Fibroblast of villous mesenchyme (primary cell): ENCODE measurements at regions not wholly inside any gene's neighbourhood (a gene's known extent, or its start where the extent isn't known, plus 50 kb on each side); places are given as distances from the start of the nearest gene placed in this dataset.

Source experiments
- DNase-seq: peaks from one replicate; pipeline ENCODE4 v3.0.0-alpha.2; 2010; ENCODE audit warnings: low read depth
- H3K4me3 ChIP-seq: 2 replicates; pipeline ENCODE4 v1.5.1; 2011; ENCODE audit warnings: low read depth, mild to moderate bottlenecking, low read length
- TF ChIP-seq, protein P1 (sequence below): IDR thresholded peaks from 2 replicates; pipeline ENCODE4 v1.5.1; 2012; ENCODE audit warnings: low read depth, mild to moderate bottlenecking, low read length; ENCODE audit not compliant: insufficient read depth

DNA sequence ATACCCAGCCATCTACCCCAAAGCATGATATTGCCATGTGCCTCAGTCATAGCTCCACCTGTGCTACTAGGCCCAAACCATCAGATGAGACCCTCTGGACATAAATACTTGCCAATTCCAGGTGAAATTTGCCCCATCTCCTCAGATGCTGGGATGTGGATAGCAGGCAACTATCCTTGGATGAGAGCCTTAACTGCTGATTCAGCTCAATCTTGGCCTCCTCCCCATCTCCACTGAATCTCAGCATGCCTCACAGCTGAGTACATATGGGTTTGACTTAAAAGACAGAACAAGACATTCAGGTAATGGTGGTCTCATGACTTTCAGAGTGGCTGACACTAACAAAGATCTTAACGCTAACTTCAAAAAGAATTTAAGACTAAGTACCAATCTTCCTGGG lies 50.8 kb upstream of the KLHL13 start:
- no peak overlapping the region for H3K4me3 ChIP-seq
- no peak for DNase-seq
- TF ChIP-seq, protein P1, sequence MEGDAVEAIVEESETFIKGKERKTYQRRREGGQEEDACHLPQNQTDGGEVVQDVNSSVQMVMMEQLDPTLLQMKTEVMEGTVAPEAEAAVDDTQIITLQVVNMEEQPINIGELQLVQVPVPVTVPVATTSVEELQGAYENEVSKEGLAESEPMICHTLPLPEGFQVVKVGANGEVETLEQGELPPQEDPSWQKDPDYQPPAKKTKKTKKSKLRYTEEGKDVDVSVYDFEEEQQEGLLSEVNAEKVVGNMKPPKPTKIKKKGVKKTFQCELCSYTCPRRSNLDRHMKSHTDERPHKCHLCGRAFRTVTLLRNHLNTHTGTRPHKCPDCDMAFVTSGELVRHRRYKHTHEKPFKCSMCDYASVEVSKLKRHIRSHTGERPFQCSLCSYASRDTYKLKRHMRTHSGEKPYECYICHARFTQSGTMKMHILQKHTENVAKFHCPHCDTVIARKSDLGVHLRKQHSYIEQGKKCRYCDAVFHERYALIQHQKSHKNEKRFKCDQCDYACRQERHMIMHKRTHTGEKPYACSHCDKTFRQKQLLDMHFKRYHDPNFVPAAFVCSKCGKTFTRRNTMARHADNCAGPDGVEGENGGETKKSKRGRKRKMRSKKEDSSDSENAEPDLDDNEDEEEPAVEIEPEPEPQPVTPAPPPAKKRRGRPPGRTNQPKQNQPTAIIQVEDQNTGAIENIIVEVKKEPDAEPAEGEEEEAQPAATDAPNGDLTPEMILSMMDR: no peak

DNA sequence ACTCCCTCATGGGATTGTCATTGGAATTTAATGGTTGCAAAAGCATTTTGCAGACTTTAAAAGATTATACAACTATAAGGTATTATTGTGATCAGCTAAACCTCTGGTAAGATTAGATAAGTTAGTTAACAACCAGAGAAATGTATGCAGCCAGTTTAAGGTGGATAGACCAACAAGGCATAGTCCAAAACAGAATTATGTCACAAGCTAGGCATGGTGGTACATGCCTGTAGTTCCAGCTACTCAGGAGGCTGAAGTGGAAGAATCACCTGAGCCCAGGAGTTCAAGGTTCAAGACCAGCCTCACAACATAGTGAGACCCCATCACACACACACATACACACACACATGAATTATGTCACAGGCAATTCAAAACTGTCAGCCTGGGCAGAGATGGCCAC lies 54.7 kb upstream of the KLHL13 start:
- TF ChIP-seq, protein P1: no peak
- no peak overlapping the region for H3K4me3 ChIP-seq
- no peak for DNase-seq

DNA sequence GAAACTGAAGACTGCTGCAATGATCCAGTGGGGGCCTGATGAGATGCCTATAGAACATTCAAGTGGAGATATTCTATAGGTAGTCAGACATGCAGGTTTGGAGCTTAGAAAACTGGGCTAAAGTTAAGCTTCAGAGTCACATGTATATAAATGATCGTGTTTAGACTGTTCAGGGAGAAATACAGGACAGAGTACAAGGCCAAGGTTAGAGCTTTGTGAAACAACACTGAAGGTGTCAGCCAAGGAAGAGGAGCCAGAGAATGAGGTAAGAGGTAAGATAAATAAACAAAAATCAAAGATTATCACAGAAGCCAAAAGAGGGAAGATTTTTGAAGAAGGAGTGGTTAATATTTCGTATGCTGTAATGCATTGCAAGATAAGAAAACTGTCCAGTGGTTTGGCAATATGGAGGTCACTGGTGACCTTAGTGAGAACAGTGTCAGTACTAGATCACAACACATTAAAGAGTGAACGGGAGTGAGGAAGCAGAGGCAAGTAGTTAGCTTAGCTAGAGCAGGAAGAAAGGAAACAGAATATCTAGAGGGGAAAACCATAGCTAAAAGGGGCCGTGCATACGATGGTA lies 58.0 kb upstream of the KLHL13 start:
- no peak overlapping the region for H3K4me3 ChIP-seq
- TF ChIP-seq, protein P1: no peak
- DNase-seq: no peak

DNA sequence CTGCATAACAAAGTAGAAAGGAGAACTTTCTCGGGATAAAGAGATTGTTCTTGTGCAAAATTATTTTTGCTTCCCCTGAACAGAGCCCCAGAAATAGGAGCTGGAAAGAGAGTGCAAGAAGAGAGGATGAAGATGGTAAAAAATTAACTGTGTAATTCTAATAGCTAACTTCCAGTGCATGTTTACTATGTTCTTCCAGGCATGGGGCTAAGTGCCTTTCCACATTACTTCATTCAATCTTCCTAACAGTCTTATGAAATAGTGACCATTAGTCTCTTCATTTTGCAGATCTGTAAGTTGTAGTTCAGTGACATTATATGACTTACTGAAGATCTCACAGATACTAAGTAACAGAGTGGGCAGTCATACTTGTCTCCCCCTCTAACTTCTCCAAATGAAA lies 61.1 kb upstream of the KLHL13 start:
- no peak for DNase-seq
- H3K4me3 ChIP-seq: no peak overlapping the region
- TF ChIP-seq, protein P1: no peak

DNA sequence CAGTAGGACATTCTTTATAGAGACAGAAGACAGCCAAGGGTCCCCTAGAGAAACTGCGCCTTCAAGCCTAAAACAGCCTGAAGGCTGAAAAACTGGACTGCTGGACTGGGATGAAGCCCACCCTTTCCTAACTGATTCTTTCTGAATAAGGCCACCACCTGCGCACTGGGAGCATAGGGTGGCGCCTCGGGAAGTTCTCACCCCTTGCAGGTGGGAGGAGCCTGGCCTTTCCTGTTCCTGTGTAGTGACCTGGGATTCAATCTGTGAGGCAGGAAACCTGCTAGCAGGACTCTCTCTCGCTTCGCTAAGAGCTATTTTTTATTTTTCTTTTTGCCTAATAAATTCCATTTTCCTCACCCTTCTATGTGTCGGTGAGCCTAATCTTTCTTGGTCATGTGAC lies 61.8 kb upstream of the KLHL13 start:
- DNase-seq: no peak
- H3K4me3 ChIP-seq: no peak overlapping the region
- TF ChIP-seq, protein P1: no peak

DNA sequence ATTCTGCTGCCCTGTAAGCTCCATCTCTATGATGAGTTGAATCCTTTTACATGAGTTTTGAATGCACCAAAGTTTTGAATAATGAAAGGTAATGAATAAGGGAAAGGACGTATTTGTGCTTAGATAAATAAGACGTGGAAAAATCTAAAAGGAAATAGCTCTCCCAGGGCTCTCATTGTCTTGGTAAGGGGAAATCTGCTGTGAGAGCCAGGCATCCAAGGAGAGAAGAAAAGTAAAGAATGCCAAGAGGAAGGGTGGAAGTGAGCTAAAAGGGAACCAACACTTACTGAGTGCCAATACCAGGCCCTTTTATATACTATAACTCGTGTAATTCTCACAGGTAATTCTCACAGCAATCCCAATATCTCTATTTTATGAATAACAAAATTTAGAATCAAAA lies 62.6 kb upstream of the KLHL13 start:
- no peak overlapping the region for H3K4me3 ChIP-seq
- TF ChIP-seq, protein P1: no peak
- DNase-seq: no peak

DNA sequence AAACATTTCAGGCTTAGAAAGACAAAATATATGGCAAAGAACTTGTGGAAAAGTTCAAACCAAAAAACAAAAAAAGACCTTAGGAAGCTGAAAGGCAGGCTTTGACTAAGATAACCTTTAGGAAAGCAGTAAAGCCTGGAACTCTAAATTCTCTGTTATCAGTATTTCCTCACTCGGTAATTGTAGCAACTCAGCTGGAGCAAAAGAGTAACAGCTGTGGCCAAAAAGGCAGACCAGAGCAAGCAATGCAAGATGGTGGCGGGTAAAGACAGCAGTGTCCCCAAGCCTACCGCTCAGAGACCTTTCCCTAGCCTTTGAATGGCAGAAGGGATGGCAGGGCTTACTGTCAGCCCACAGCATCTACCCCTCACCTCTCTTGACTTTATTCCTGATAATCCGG lies 63.1 kb upstream of the KLHL13 start:
- DNase-seq: no peak
- TF ChIP-seq, protein P1: no peak
- H3K4me3 ChIP-seq: no peak overlapping the region
